HepG2 (cell line): ENCODE measurements at regions not wholly inside any gene's neighbourhood (a gene's known extent, or its start where the extent isn't known, plus 50 kb on each side); places are given as distances from the start of the nearest gene placed in this dataset.
A peak's percentile ranks its signal among the peaks of the same experiment; 100 is the strongest.

Experiments
- ATAC-seq: fragments of 200-7000 bp; cut with Tn5 transposase; 3 replicates; pipeline ENCODE4 v1.9.1; 2020; ENCODE audit warnings: mild to moderate bottlenecking, moderate library complexity
- BruUV-seq: library from RNA; stranded (reverse); fragments of 400-500 nt; replicated peaks from 2 replicates; lab custom pipeline; 2021; lab: Mats Ljungman, UMichigan
- CTCF ChIA-PET: fragments of 300-600 bp; formaldehyde crosslinking; extraction: SDS; loops from one replicate; lab custom pipeline; 2021; ENCODE audit warnings: low total read pairs, inconsistent platforms, low intra/inter-chr PET ratio; lab: Yijun Ruan, JAX
- POLR2A ChIA-PET: fragments of 350-600 bp; sonication (Branson Sonifier 250); formaldehyde crosslinking; loops from one replicate; lab custom pipeline; 2020; ENCODE audit warnings: antibody characterized with exemption, inconsistent platforms; lab: Yijun Ruan, JAX
- DNase-seq: peaks from one replicate; pipeline ENCODE4 v3.0.0-alpha.2; 2015; ENCODE audit warnings: low spot score
- FAIRE-seq: peaks from 3 replicates; lab custom pipeline; 2011; peaks lifted over from hg19 to GRCh38; lab: Jason Lieb, UNC
- H2AFZ ChIP-seq: one replicate; pipeline ENCODE4 v1.6.1; 2011; ENCODE audit warnings: low read length, inconsistent platforms
- H3K27ac ChIP-seq: fragments of 300-600 bp; 3 replicates; pipeline ENCODE4 v1.8.0; 2011; ENCODE audit warnings: mixed run types, mild to moderate bottlenecking, mixed read lengths, low read length, inconsistent platforms; ENCODE audit not compliant: insufficient read depth; ENCODE audit errors: extremely low read length
- H3K27me3 ChIP-seq, 2 experiments: fragments of 200-600 bp in 1 of 2; 2 replicates in 1 of 2; 3 replicates in 1 of 2; pipeline versions ENCODE4 v1.6.0 to v1.8.0; 2011; ENCODE audit warnings: low read length in 2 of 2, mild to moderate bottlenecking in 2 of 2, moderate library complexity in 2 of 2, inconsistent platforms in 1 of 2; ENCODE audit not compliant: insufficient read depth in 2 of 2, control insufficient read depth in 1 of 2
- H3K36me3 ChIP-seq, 2 experiments: fragments of 200-600 bp in 1 of 2; replicated peaks in 1 of 2; 2 replicates in 1 of 2; 3 replicates in 1 of 2; pipeline versions ENCODE4 v1.5.1 to v1.8.0; 2011; ENCODE audit warnings: low read length in 2 of 2, inconsistent platforms in 1 of 2; ENCODE audit not compliant: insufficient read depth in 2 of 2, control insufficient read depth in 1 of 2
- H3K4me1 ChIP-seq: 2 replicates; pipeline ENCODE4 v1.5.1; 2012; ENCODE audit warnings: low read length, inconsistent platforms; ENCODE audit not compliant: insufficient read depth
- H3K4me2 ChIP-seq: 2 replicates; pipeline ENCODE4 v1.6.0; 2011; ENCODE audit warnings: low read depth, low read length, inconsistent platforms
- H3K4me3 ChIP-seq, 3 experiments: fragments of 200-600 bp in 1 of 3; sonication (generic), shearing (Covaris generic) in 1 of 3; replicated peaks in 1 of 3; 2 replicates each; pipeline ENCODE4 v1.5.1; 2011 to 2016; ENCODE audit warnings: low read length in 3 of 3, inconsistent platforms in 2 of 3, low read depth in 2 of 3, mild to moderate bottlenecking in 2 of 3, control low read depth in 1 of 3, mixed read lengths in 1 of 3; ENCODE audit not compliant: insufficient read depth in 1 of 3
- H3K79me2 ChIP-seq: one replicate; pipeline ENCODE4 v1.6.1; 2011; ENCODE audit warnings: low read length, inconsistent platforms; ENCODE audit not compliant: insufficient read depth
- H3K9ac ChIP-seq: 2 replicates; pipeline ENCODE4 v1.6.0; 2011; ENCODE audit warnings: mild to moderate bottlenecking, low read depth, low read length, inconsistent platforms; ENCODE audit not compliant: insufficient read depth
- H3K9me3 ChIP-seq: 2 replicates; pipeline ENCODE4 v1.5.1; 2012; ENCODE audit warnings: mild to moderate bottlenecking, low read length
- H4K20me1 ChIP-seq: 2 replicates; pipeline ENCODE4 v1.6.0; 2011; ENCODE audit warnings: inconsistent platforms, mild to moderate bottlenecking, low read length, moderate library complexity; ENCODE audit not compliant: insufficient read depth
- CEBPB ChIP-seq: IDR thresholded peaks from 2 replicates; pipeline ENCODE4 v1.6.1; 2011; ENCODE audit warnings: low read depth, low read length, improper control_type of control experiment, borderline replicate concordance
- ETV6 ChIP-seq: sonication (generic); formaldehyde crosslinking; conservative IDR thresholded peaks from 2 replicates; pipeline ENCODE4 v1.4.0; 2020; ENCODE audit warnings: missing genetic modification reagents
- FOXC1 ChIP-seq: sonication (generic); formaldehyde crosslinking; IDR thresholded peaks from 2 replicates; pipeline ENCODE4 v1.8.0; 2022; ENCODE audit warnings: mild to moderate bottlenecking, missing genetic modification reagents, borderline replicate concordance
- GLMP ChIP-seq: sonication (generic); formaldehyde crosslinking; IDR thresholded peaks from 2 replicates; pipeline ENCODE4 v1.9.0; 2021; ENCODE audit warnings: missing genetic modification reagents, mild to moderate bottlenecking, borderline replicate concordance
- GMEB2 ChIP-seq: IDR thresholded peaks from 2 replicates; pipeline ENCODE4 v1.6.1; 2016; ENCODE audit warnings: missing biosample characterization, missing genetic modification reagents, low read depth
- KLF11 ChIP-seq: IDR thresholded peaks from 2 replicates; pipeline ENCODE4 v1.6.1; 2016; ENCODE audit warnings: missing compliant biosample characterization
- NONO ChIP-seq, 2 experiments: fragments of 450-650 bp in 1 of 2; sonication (generic) in 1 of 2; formaldehyde crosslinking in 1 of 2; IDR thresholded peaks in 1 of 2; conservative IDR thresholded peaks in 1 of 2; 2 replicates each; pipeline versions ENCODE4 v1.6.1 to v1.8.0; 2017 to 2022; ENCODE audit warnings: mild to moderate bottlenecking in 1 of 2, missing genetic modification reagents in 1 of 2, moderate library complexity in 1 of 2
- ONECUT2 ChIP-seq: sonication (generic); formaldehyde crosslinking; IDR thresholded peaks from 2 replicates; pipeline ENCODE4 v1.4.0; 2020; ENCODE audit warnings: missing genetic modification reagents
- SP4 ChIP-seq: sonication (generic); formaldehyde crosslinking; IDR thresholded peaks from 2 replicates; pipeline ENCODE4 v1.8.1; 2023; ENCODE audit warnings: mild to moderate bottlenecking, missing genetic modification reagents
- STAT6 ChIP-seq: sonication (generic); formaldehyde crosslinking; IDR thresholded peaks from 2 replicates; pipeline ENCODE4 v1.4.0; 2020; ENCODE audit warnings: missing genetic modification reagents, mild to moderate bottlenecking, borderline replicate concordance
- ZBTB42 ChIP-seq: sonication (generic); formaldehyde crosslinking; IDR thresholded peaks from 2 replicates; pipeline ENCODE4 v1.5.0; 2020; ENCODE audit warnings: mild to moderate bottlenecking, missing genetic modification reagents
- ZFP62 ChIP-seq: sonication (generic); formaldehyde crosslinking; IDR thresholded peaks from 2 replicates; pipeline ENCODE4 v1.4.0; 2020; ENCODE audit warnings: missing genetic modification reagents
- ZNF136 ChIP-seq: sonication (generic); formaldehyde crosslinking; IDR thresholded peaks from 2 replicates; pipeline ENCODE4 v1.8.1; 2022; ENCODE audit warnings: low read depth, mild to moderate bottlenecking, moderate library complexity, missing genetic modification reagents
- ZNF17 ChIP-seq: sonication (generic); formaldehyde crosslinking; IDR thresholded peaks from 2 replicates; pipeline ENCODE4 v1.5.0; 2020; ENCODE audit warnings: mild to moderate bottlenecking, missing genetic modification reagents
- ZNF431 ChIP-seq: sonication (generic); formaldehyde crosslinking; IDR thresholded peaks from 2 replicates; pipeline ENCODE4 v1.9.0; 2022; ENCODE audit warnings: missing genetic modification reagents, low read depth, mild to moderate bottlenecking, borderline replicate concordance
- WGBS: methylation state at CpG from one replicate; pipeline ENCODE4 v1.1.6; 2017; ENCODE audit warnings: low lambda C conversion rate; 5-methylcytosine and 5-hydroxymethylcytosine counted together
- in situ Hi-C: cut with HindIII; loops from 2 replicates; pipeline ENCODE4 v1.10.0; 2017; ENCODE audit warnings: low pct_unique_long_range_greater_than_20kb; ENCODE audit not compliant: extremely low pct_ligation_motif_present
- intact Hi-C: fragments of 100-400 bp; cut with micrococcal nuclease; formaldehyde crosslinking; loops from one replicate; pipeline ENCODE4 v1.10.0; 2022; ENCODE audit not compliant: unreplicated experiment

DNA sequence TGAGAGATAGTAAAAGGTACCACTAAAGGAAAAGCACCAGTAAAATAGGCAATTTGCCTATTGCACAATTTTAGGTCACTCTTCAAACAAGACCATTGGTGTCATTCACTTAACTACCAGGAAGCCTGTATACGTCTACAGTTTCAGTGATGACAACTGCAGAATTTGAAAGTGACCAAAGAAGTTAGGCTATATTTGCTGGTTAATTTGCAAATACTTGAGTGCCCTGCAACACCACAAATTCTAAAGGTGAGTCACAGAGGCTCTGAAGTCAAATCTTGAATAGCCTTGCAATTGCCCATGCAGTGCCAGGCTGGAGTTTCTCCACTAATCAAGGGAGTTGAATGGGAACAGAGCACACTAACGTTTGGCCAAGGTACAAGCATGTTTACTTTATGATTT, 128.7 kb upstream of the CCDC68 start:
- TF ChIP-seq STAT6 (no peak), ETV6 (CRISPR knock-in tag) (no peak), CEBPB (peak; percentile 39; the same call in 1 of the 2 replicates)
- no peak overlapping the region for H3K4me2 ChIP-seq
- H3K27ac ChIP-seq: no peak overlapping the region
- no peaks in the 10 kb centered on the region for H3K4me1 ChIP-seq
- H3K4me3 ChIP-seq: no peak overlapping the region
- FAIRE-seq (no peak), ATAC-seq (no peak), DNase-seq (no peak)
- POLR2A ChIA-PET: no interaction called here
- no peaks in the 10 kb centered on the region for H3K9me3 ChIP-seq
- CTCF ChIA-PET: no interaction called here
- H2AFZ ChIP-seq: no peak overlapping the region
- no peaks in the 10 kb centered on the region for H3K27me3 ChIP-seq
- no TSS peak for BruUV-seq
- intact Hi-C loops (no loop called here), in situ Hi-C loops (no loop called here)
- H3K79me2 ChIP-seq: no peaks in the 10 kb centered on the region
- no peaks in the 10 kb centered on the region for H3K36me3 ChIP-seq
- H3K9ac ChIP-seq: no peak overlapping the region
- WGBS: 0% methylated on average over 2 of the region's 2 CpGs
- H4K20me1 ChIP-seq: no peaks in the 10 kb centered on the region

DNA sequence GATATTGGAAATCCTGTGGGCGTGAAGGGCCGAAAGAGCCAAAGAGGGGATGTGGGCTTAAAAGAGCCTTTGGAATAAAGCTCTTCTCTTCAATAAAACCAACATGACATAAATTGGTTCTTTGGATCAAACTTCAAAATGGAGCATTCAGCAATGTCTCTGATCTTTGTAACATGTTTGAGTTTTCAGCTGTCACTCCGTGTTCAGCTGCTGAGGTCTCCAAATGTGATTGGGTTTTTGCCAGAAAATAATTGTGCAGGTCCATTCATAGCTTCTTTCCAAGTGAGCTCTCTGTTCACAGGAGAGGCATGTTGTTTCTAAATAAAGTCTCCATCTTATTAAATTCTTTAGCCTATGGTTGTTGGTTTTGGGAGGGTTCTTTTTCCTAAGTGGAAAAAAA, 127.6 kb upstream of the CCDC68 start:
- H3K79me2 ChIP-seq: no peaks in the 10 kb centered on the region
- BruUV-seq: no TSS peak
- H4K20me1 ChIP-seq: no peaks in the 10 kb centered on the region
- H3K36me3 ChIP-seq: no peaks in the 10 kb centered on the region
- ChIA-PET POLR2A (no interaction called here), CTCF (no interaction called here)
- no peak overlapping the region for H3K27ac ChIP-seq
- in situ Hi-C loops: no loop called here
- no peaks in the 10 kb centered on the region for H3K4me1 ChIP-seq
- no peak for ATAC-seq
- no peaks in the 10 kb centered on the region for H3K27me3 ChIP-seq
- no peaks in the 10 kb centered on the region for H3K9me3 ChIP-seq
- no peak overlapping the region for H3K9ac ChIP-seq
- H3K4me3 ChIP-seq: no peak overlapping the region
- FAIRE-seq: no peak
- H2AFZ ChIP-seq: no peak overlapping the region
- H3K4me2 ChIP-seq: no peak overlapping the region
- no peak for DNase-seq
- intact Hi-C loops: no loop called here
- WGBS: 3% methylated on average over 3 of the region's 3 CpGs
- TF ChIP-seq ZNF136 (no peak), GLMP (CRISPR knock-in tag) (no peak), KLF11 (CRISPR knock-in tag) (no peak), GMEB2 (no peak), SP4 (CRISPR knock-in tag) (no peak), ZNF17 (CRISPR knock-in tag) (no peak), ONECUT2 (CRISPR knock-in tag) (no peak), ZBTB42 (no peak), ZFP62 (CRISPR knock-in tag) (no peak), FOXC1 (CRISPR knock-in tag) (no peak), NONO (IDR thresholded peaks at IDR 0.05) (no peak), NONO (CRISPR knock-in tag; conservative IDR thresholded peaks at IDR 0.05) (no peak), ZNF431 (CRISPR knock-in tag) (no peak)
